K562 (cell line): ENCODE measurements at regions not wholly inside any gene's neighbourhood (a gene's known extent, or its start where the extent isn't known, plus 50 kb on each side); places are given as distances from the start of the nearest gene placed in this dataset.

Experiments used
- ATAC-seq: fragments of 200-7000 bp; cut with Tn5 transposase; 3 replicates; pipeline ENCODE4 v1.9.1; 2020; ENCODE audit warnings: moderate library complexity
- BruUV-seq: library from RNA; stranded (reverse); fragments of 400-500 nt; replicated peaks from 2 replicates; lab custom pipeline; 2021; lab: Mats Ljungman, UMichigan
- CTCF ChIA-PET: fragments of 300-600 bp; formaldehyde crosslinking; extraction: SDS; loops from one replicate; lab custom pipeline; 2021; ENCODE audit warnings: low intra/inter-chr PET ratio; lab: Yijun Ruan, JAX
- POLR2A ChIA-PET: fragments of 300-600, 350-650 bp; sonication (Branson Sonifier 250); formaldehyde crosslinking; extraction: SDS; loops from one replicate; lab custom pipeline; 2021; ENCODE audit warnings: antibody characterized with exemption, inconsistent platforms; lab: Yijun Ruan, JAX
- DNase-seq, 4 experiments: peaks; one replicate each; pipeline versions ENCODE4 v3.0.0 to v3.0.0-alpha.2; 2011 to 2018; ENCODE audit warnings: low spot score in 3 of 4, mixed read lengths in 3 of 4; ENCODE audit errors: extremely low read depth in 1 of 4
- FAIRE-seq: peaks from 2 replicates; lab custom pipeline; 2011; peaks lifted over from hg19 to GRCh38; lab: Jason Lieb, UNC
- H2AFZ ChIP-seq: 2 replicates; pipeline ENCODE4 v1.6.0; 2011; ENCODE audit warnings: low read depth, low read length, control low read depth, inconsistent platforms
- H3K27ac ChIP-seq: fragments of 200-600 bp; 3 replicates; pipeline ENCODE4 v1.8.0; 2011; ENCODE audit warnings: low read depth, mild to moderate bottlenecking, control low read depth, inconsistent platforms, low read length, moderate library complexity, mixed read lengths; ENCODE audit errors: extremely low read depth
- H3K27me3 ChIP-seq, 2 experiments: fragments of 300-600 bp in 1 of 2; 2 replicates in 1 of 2; 3 replicates in 1 of 2; pipeline versions ENCODE4 v1.6.0 to v1.8.0; 2011; ENCODE audit warnings: inconsistent platforms in 2 of 2, low read length in 2 of 2, mild to moderate bottlenecking in 1 of 2, mixed read lengths in 1 of 2, moderate library complexity in 1 of 2; ENCODE audit not compliant: control insufficient read depth in 2 of 2, insufficient read depth in 2 of 2
- H3K36me3 ChIP-seq: fragments of 300-600 bp; 3 replicates; pipeline ENCODE4 v1.8.0; 2011; ENCODE audit warnings: mild to moderate bottlenecking, low read length, inconsistent platforms; ENCODE audit not compliant: control insufficient read depth, insufficient read depth
- H3K4me1 ChIP-seq, 2 experiments: fragments of 200-600 bp in 1 of 2; replicated peaks in 1 of 2; 2 replicates in 1 of 2; 3 replicates in 1 of 2; pipeline versions ENCODE4 v1.5.1 to v1.8.0; 2011; ENCODE audit warnings: inconsistent platforms in 2 of 2, low read length in 2 of 2, mild to moderate bottlenecking in 1 of 2, mixed read lengths in 1 of 2, moderate library complexity in 1 of 2; ENCODE audit not compliant: control insufficient read depth in 2 of 2, insufficient read depth in 2 of 2
- H3K4me2 ChIP-seq: 2 replicates; pipeline ENCODE4 v1.6.1; 2011; ENCODE audit warnings: low read length, control low read depth, inconsistent platforms, mixed read lengths; ENCODE audit not compliant: insufficient read depth
- H3K4me3 ChIP-seq: fragments of 200-600 bp; sonication (generic), shearing (Covaris generic); 2 replicates; pipeline ENCODE4 v1.5.1; 2016; ENCODE audit warnings: control low read depth, inconsistent platforms
- H3K79me2 ChIP-seq: fragments of 200-600 bp; 3 replicates; pipeline ENCODE4 v1.8.0; 2011; ENCODE audit warnings: low read length, inconsistent platforms; ENCODE audit not compliant: control insufficient read depth, insufficient read depth
- H3K9ac ChIP-seq, 2 experiments: 2 replicates each; pipeline versions ENCODE4 v1.6.0 to v1.6.1; 2011; ENCODE audit warnings: low read depth in 2 of 2, low read length in 2 of 2, control low read depth in 1 of 2, inconsistent platforms in 1 of 2, mild to moderate bottlenecking in 1 of 2, mixed read lengths in 1 of 2; ENCODE audit not compliant: insufficient read depth in 1 of 2
- H3K9me1 ChIP-seq: one replicate; pipeline ENCODE4 v1.6.0; 2011; ENCODE audit warnings: inconsistent platforms, mild to moderate bottlenecking, low read length, moderate library complexity; ENCODE audit not compliant: control insufficient read depth, insufficient read depth
- H3K9me3 ChIP-seq: replicated peaks from 2 replicates; pipeline ENCODE4 v1.5.1; 2011; ENCODE audit warnings: low read depth, low read length, inconsistent platforms; ENCODE audit not compliant: control insufficient read depth, insufficient read depth
- H4K20me1 ChIP-seq: replicated peaks from 2 replicates; pipeline ENCODE4 v1.6.1; 2011; ENCODE audit warnings: low read length, inconsistent platforms, mixed read lengths; ENCODE audit not compliant: control insufficient read depth, insufficient read depth
- GABPA ChIP-seq: fragments of 200-800 bp; sonication (Bioruptor generic); conservative IDR thresholded peaks from 2 replicates; pipeline ENCODE4 v1.6.1; 2016; ENCODE audit warnings: low read depth, missing genetic modification characterization, missing compliant biosample characterization
- GATAD2A ChIP-seq: fragments of 450-650 bp; IDR thresholded peaks from 2 replicates; pipeline ENCODE4 v1.6.1; 2017
- HNRNPUL1 ChIP-seq: fragments of 200-400 bp; formaldehyde crosslinking; IDR thresholded peaks from 2 replicates; pipeline ENCODE4 v1.6.1; 2017; ENCODE audit warnings: low read length
- MAZ ChIP-seq, 2 experiments: fragments of 450-650 bp in 1 of 2; sonication (generic) in 1 of 2; formaldehyde crosslinking; IDR thresholded peaks in 1 of 2; conservative IDR thresholded peaks in 1 of 2; 2 replicates each; pipeline versions ENCODE4 v1.4.0 to v1.5.0; 2020; ENCODE audit warnings: mild to moderate bottlenecking in 1 of 2, missing genetic modification reagents in 1 of 2
- NR4A1 ChIP-seq, 2 experiments: fragments of 250-450 bp in 1 of 2; fragments of 450-650 bp in 1 of 2; sonication (Bioruptor Pico) in 1 of 2; IDR thresholded peaks; 2 replicates each; pipeline versions ENCODE4 v1.4.0 to v1.6.1; 2016 to 2020; ENCODE audit warnings: mild to moderate bottlenecking in 2 of 2, missing compliant biosample characterization in 1 of 2, missing genetic modification characterization in 1 of 2, moderate library complexity in 1 of 2
- PPARD ChIP-seq: fragments of 250-450 bp; sonication (Bioruptor Pico); IDR thresholded peaks from 2 replicates; pipeline ENCODE4 v1.8.0; 2022; ENCODE audit warnings: inconsistent platforms, mild to moderate bottlenecking, moderate library complexity
- RBM22 ChIP-seq: fragments of 200-400 bp; formaldehyde crosslinking; IDR thresholded peaks from 2 replicates; pipeline ENCODE4 v1.6.1; 2018; ENCODE audit warnings: low read length, low read depth; ENCODE audit not compliant: poor library complexity, severe bottlenecking
- XRCC4 ChIP-seq: IDR thresholded peaks from one replicate; pipeline ENCODE4 v1.6.1; 2011; ENCODE audit not compliant: insufficient read depth, insufficient read length; ENCODE audit errors: extremely low read depth
- in situ Hi-C: fragments of 300-500 bp; cut with MboI; formaldehyde crosslinking; loops from 4 replicates; pipeline ENCODE4 v1.15.0; 2018; ENCODE audit warnings: inconsistent platforms, mixed read lengths
- intact Hi-C: fragments of 100-400 bp; cut with micrococcal nuclease; formaldehyde crosslinking; loops from 2 replicates; pipeline ENCODE4 v1.14.2; 2022
- TF ChIP-seq, protein P1 (sequence below): fragments of 450-650 bp; IDR thresholded peaks from one replicate; pipeline ENCODE4 v1.6.1; 2018; ENCODE audit warnings: mild to moderate bottlenecking, moderate library complexity; ENCODE audit not compliant: partially characterized antibody

DNA sequence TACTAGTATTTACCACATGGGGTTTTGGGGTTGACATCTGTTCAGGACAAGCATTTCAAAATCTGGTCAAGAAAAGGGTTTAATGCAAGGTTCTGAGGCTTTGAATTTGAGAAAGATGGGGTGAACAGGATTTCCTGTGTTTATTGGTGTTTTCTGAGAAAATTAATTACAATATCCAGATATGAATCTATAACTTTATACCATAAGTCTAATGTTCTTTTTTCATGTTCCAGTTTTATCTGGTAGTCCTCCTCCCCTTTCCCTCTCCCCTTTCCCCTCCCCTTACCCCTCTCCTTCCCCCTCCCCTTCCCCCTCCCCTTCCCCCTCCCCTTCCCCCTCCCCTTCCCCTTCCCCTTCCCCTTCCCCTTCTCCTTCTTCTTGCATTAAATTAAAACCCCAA is 1518.2 kb upstream of the TMEFF2 start:
- Histone ChIP-seq H3K27ac (no peak overlapping the region), H3K36me3 (no peaks in the 10 kb centered on the region), H4K20me1 (no peaks in the 10 kb centered on the region), H3K79me2 (no peaks in the 10 kb centered on the region), H3K4me3 (no peak overlapping the region), H3K4me2 (no peak overlapping the region), H2AFZ (no peak overlapping the region), H3K4me1 (no peaks in the 10 kb centered on the region), H3K9ac (no peak overlapping the region), H3K9me3 (no peaks in the 10 kb centered on the region), H3K27me3 (no peaks in the 10 kb centered on the region), H3K9me1 (no peaks in the 10 kb centered on the region)
- no peak for FAIRE-seq
- intact Hi-C loops (no loop called here), in situ Hi-C loops (no loop called here)
- BruUV-seq, result no TSS peak
- no peak for DNase-seq
- TF ChIP-seq PPARD (CRISPR knock-in tag) (no peak), GABPA (no peak), GATAD2A (no peak), RBM22 (no peak), MAZ (CRISPR knock-in tag; conservative IDR thresholded peaks at IDR 0.05 in 1 of 2, IDR thresholded peaks at IDR 0.05 in 1 of 2) (no peak), NR4A1 (CRISPR knock-in tag; IDR thresholded peaks at IDR 0.05) (no peak), NR4A1 (tag; IDR thresholded peaks at IDR 0.05) (no peak), XRCC4 (no peak), HNRNPUL1 (no peak)
- TF ChIP-seq, protein P1, sequence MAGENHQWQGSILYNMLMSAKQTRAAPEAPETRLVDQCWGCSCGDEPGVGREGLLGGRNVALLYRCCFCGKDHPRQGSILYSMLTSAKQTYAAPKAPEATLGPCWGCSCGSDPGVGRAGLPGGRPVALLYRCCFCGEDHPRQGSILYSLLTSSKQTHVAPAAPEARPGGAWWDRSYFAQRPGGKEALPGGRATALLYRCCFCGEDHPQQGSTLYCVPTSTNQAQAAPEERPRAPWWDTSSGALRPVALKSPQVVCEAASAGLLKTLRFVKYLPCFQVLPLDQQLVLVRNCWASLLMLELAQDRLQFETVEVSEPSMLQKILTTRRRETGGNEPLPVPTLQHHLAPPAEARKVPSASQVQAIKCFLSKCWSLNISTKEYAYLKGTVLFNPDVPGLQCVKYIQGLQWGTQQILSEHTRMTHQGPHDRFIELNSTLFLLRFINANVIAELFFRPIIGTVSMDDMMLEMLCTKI, result no peak
- ChIA-PET CTCF (no interaction called here), POLR2A (no interaction called here)
- ATAC-seq, result no peak
